C4-2B (cell line): ENCODE measurements at regions not wholly inside any gene's neighbourhood (a gene's known extent, or its start where the extent isn't known, plus 50 kb on each side); places are given as distances from the start of the nearest gene placed in this dataset.

Source experiments
- CTCF ChIP-seq: fragments of 450-650 bp; conservative IDR thresholded peaks from 2 replicates; pipeline ENCODE4 v1.5.1; 2017; ENCODE audit warnings: mild to moderate bottlenecking
- ZFX ChIP-seq: fragments of 450-650 bp; IDR thresholded peaks from 2 replicates; pipeline ENCODE4 v1.6.1; 2017

GRCh38 chr7:119630406-119630969 is 642.5 kb upstream of the KCND2 start:
- TF ChIP-seq CTCF (no peak), ZFX (no peak)
